ENCODE measurements at regions not wholly inside any gene's neighbourhood (a gene's known extent, or its start where the extent isn't known, plus 50 kb on each side); places are given as distances from the start of the nearest gene placed in this dataset.

- no peak overlapping the region for H3K27ac Mint-ChIP-seq (ENCODE audit: unreplicated experiment)
- no peak for TF ChIP-seq CTCF (IDR thresholded peaks at IDR 0.05)
- H3K36me3 Mint-ChIP-seq (ENCODE audit: unreplicated experiment), result no peaks in the 10 kb centered on the region
- H3K9me3 Mint-ChIP-seq (ENCODE audit: unreplicated experiment), result no peaks in the 10 kb centered on the region
- peaks cover 3% of the 10 kb centered on the region for H3K27me3 Mint-ChIP-seq (ENCODE audit: unreplicated experiment)
- no peak overlapping the region for H3K4me3 Mint-ChIP-seq (ENCODE audit: unreplicated experiment)
- H3K4me1 Mint-ChIP-seq (ENCODE audit: unreplicated experiment), result peaks cover 41% of the 10 kb centered on the region
- DNase-seq (ENCODE audit: extremely low spot score, unreplicated experiment), result no peak
Observed at GRCh38 chr10:43857206-43857930, 208.7 kb upstream of the ZNF32 start.

- Mint-ChIP-seq H3K4me3 (ENCODE audit: unreplicated experiment) (no peak overlapping the region), H3K36me3 (ENCODE audit: unreplicated experiment) (no peaks in the 10 kb centered on the region), H3K9me3 (ENCODE audit: unreplicated experiment) (no peaks in the 10 kb centered on the region), H3K4me1 (ENCODE audit: unreplicated experiment) (peaks cover 36% of the 10 kb centered on the region), H3K27me3 (ENCODE audit: unreplicated experiment) (peaks cover 3% of the 10 kb centered on the region), H3K27ac (ENCODE audit: unreplicated experiment) (no peak overlapping the region)
- no peak for DNase-seq (ENCODE audit: extremely low spot score, unreplicated experiment)
- no peak for TF ChIP-seq CTCF (IDR thresholded peaks at IDR 0.05)
Observed at GRCh38 chr10:43856299-43856698, 207.6 kb upstream of the ZNF32 start.

- no peak for TF ChIP-seq CTCF (IDR thresholded peaks at IDR 0.05)
- H3K9me3 Mint-ChIP-seq (ENCODE audit: unreplicated experiment), result no peaks in the 10 kb centered on the region
- no peak overlapping the region for H3K4me3 Mint-ChIP-seq (ENCODE audit: unreplicated experiment)
Observed at GRCh38 chr10:43855667-43856210, 207.1 kb upstream of the ZNF32 start.

GRCh38 chr10:43854007-43854406 is 205.3 kb upstream of the ZNF32 start:
- peaks cover under 1% of the 10 kb centered on the region for H3K27me3 Mint-ChIP-seq (ENCODE audit: unreplicated experiment)
- no peak overlapping the region for H3K27ac Mint-ChIP-seq (ENCODE audit: unreplicated experiment)
- peaks cover 33% of the 10 kb centered on the region for H3K4me1 Mint-ChIP-seq (ENCODE audit: unreplicated experiment)
- no peaks in the 10 kb centered on the region for H3K9me3 Mint-ChIP-seq (ENCODE audit: unreplicated experiment)
- no peak for TF ChIP-seq CTCF (IDR thresholded peaks at IDR 0.05)
- no peaks in the 10 kb centered on the region for H3K36me3 Mint-ChIP-seq (ENCODE audit: unreplicated experiment)
- DNase-seq (ENCODE audit: extremely low spot score, unreplicated experiment), result peak; percentile 62
- H3K4me3 Mint-ChIP-seq (ENCODE audit: unreplicated experiment), result no peak overlapping the region

More at GRCh38 chr10:43855667-43856210, 207.1 kb upstream of the ZNF32 start:
- Mint-ChIP-seq H3K36me3 (ENCODE audit: unreplicated experiment) (no peaks in the 10 kb centered on the region), H3K27me3 (ENCODE audit: unreplicated experiment) (peaks cover 3% of the 10 kb centered on the region), H3K27ac (ENCODE audit: unreplicated experiment) (no peak overlapping the region), H3K4me1 (ENCODE audit: unreplicated experiment) (peaks cover 36% of the 10 kb centered on the region)
- peak; percentile 69 for DNase-seq (ENCODE audit: extremely low spot score, unreplicated experiment)

GRCh38 chr10:43853369-43853768 is 204.7 kb upstream of the ZNF32 start:
- no peaks in the 10 kb centered on the region for H3K36me3 Mint-ChIP-seq (ENCODE audit: unreplicated experiment)
- no peak for TF ChIP-seq CTCF (IDR thresholded peaks at IDR 0.05)
- no peaks in the 10 kb centered on the region for H3K9me3 Mint-ChIP-seq (ENCODE audit: unreplicated experiment)
- H3K4me1 Mint-ChIP-seq (ENCODE audit: unreplicated experiment), result peaks cover 33% of the 10 kb centered on the region
- H3K27me3 Mint-ChIP-seq (ENCODE audit: unreplicated experiment), result no peaks in the 10 kb centered on the region
- no peak overlapping the region for H3K27ac Mint-ChIP-seq (ENCODE audit: unreplicated experiment)
- DNase-seq (ENCODE audit: extremely low spot score, unreplicated experiment), result no peak
- no peak overlapping the region for H3K4me3 Mint-ChIP-seq (ENCODE audit: unreplicated experiment)

Measured in osteocyte (in vitro differentiated cells).